Tibial nerve (tissue), 4 donors: ENCODE measurements at regions not wholly inside any gene's neighbourhood (a gene's known extent, or its start where the extent isn't known, plus 50 kb on each side); places are given as distances from the start of the nearest gene placed in this dataset.

Experiments
- DNase-seq, 2 donors: peaks; one replicate each; pipeline ENCODE4 v3.0.0-alpha.2; 2019; ENCODE audit warnings: low spot score in 2 of 2
- H3K27ac ChIP-seq, 4 donors: fragments of 200-600 bp; sonication (generic) in 3 of 4; one replicate each; pipeline ENCODE4 v1.5.1; 2017 to 2019; ENCODE audit warnings: mild to moderate bottlenecking in 1 of 4
- H3K27me3 ChIP-seq, 2 donors: fragments of 200-600 bp; sonication (generic) in 1 of 2; one replicate each; pipeline versions ENCODE4 v1.5.1 to v1.6.0; 2017 to 2019
- H3K36me3 ChIP-seq, 3 donors: fragments of 200-600 bp; sonication (generic); one replicate each; pipeline ENCODE4 v1.5.1; 2018 to 2019
- H3K4me1 ChIP-seq, 4 donors: fragments of 200-600 bp; sonication (generic) in 3 of 4; one replicate each; pipeline ENCODE4 v1.5.1; 2017 to 2019
- H3K4me3 ChIP-seq, 4 donors: fragments of 200-600 bp; sonication (generic) in 3 of 4; one replicate each; pipeline ENCODE4 v1.5.1; 2017 to 2019; ENCODE audit warnings: mild to moderate bottlenecking in 1 of 4, moderate library complexity in 1 of 4
- H3K9me3 ChIP-seq, 4 donors: fragments of 200-600 bp; sonication (generic) in 3 of 4; one replicate each; pipeline ENCODE4 v1.5.1; 2017 to 2019
- EP300 ChIP-seq, 2 donors: sonication (generic); formaldehyde crosslinking; IDR thresholded peaks; one replicate each; pipeline ENCODE4 v1.6.1; 2017; ENCODE audit warnings: antibody characterized with exemption in 2 of 2, mild to moderate bottlenecking in 1 of 2
- POLR2A ChIP-seq, 2 donors: fragments of 450-650 bp; IDR thresholded peaks; one replicate each; pipeline ENCODE4 v1.6.1; 2017; ENCODE audit warnings: antibody characterized with exemption in 2 of 2, mild to moderate bottlenecking in 2 of 2, moderate library complexity in 2 of 2
- WGBS, 2 donors: methylation state at CpG; one replicate each; pipeline ENCODE4 v1.1.5; 2018; 5-methylcytosine and 5-hydroxymethylcytosine counted together
- TF ChIP-seq, protein P1 (sequence below), 5 experiments: fragments of 200-600 bp in 3 of 5; fragments of 450-650 bp in 2 of 5; sonication (generic) in 3 of 5; IDR thresholded peaks; one replicate each; pipeline ENCODE4 v1.5.1; 2016 to 2019; ENCODE audit warnings: antibody characterized with exemption in 5 of 5, mild to moderate bottlenecking in 3 of 5, moderate library complexity in 2 of 5

DNA sequence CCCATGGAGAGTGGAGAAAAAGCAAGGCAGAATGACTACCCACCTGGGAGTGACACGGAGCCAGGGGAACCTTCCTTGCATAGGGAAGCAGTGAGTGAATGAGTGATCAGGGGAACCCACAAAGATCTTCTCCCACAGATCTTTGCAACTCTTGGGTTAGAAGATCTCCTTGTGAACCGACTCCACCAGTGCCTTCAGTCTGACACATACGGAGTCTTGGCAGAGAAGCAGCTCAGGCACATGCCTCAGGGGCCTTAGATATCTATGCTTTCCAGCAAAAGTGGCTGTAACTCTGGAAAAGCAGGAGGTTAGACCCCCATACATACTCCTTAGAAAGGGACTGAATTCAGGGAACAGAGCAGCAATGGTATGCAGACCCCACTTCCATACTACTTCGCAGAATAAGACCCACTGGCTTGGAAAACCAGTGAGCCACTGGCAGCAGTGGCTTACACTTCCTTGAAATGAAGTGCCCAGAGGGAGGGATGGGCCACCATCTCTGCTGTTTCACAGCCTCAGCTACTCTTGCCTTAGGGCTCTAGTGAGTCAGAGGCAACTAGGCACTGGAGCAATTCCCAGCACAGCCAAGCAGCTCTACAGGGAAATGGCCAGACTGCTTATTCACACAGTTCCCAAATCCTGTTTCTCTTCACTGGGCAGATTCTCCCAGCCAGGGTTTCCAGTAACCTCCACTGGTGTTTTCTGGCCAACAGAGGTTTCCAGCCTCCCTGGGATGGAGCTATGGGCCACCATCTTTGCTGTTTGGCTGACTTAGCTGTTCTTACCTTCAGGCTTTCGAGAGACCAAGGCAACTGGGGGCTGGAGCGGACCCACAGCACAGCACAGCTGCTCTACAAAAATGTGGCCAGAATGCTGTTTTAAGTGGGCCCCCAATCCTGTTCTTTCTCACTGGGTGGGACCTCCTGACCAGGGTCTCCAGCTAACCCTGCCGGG lies 82.8 kb upstream of the TCEAL2 start:
- WGBS, 2 donors: 70 to 84% methylated on average over 4 to 7 of the region's 7 CpGs
- no peaks in the 10 kb centered on the region for H3K9me3 ChIP-seq
- TF ChIP-seq EP300 (IDR thresholded peaks at IDR 0.05) (no peak), POLR2A (IDR thresholded peaks at IDR 0.05) (no peak)
- TF ChIP-seq, protein P1, sequence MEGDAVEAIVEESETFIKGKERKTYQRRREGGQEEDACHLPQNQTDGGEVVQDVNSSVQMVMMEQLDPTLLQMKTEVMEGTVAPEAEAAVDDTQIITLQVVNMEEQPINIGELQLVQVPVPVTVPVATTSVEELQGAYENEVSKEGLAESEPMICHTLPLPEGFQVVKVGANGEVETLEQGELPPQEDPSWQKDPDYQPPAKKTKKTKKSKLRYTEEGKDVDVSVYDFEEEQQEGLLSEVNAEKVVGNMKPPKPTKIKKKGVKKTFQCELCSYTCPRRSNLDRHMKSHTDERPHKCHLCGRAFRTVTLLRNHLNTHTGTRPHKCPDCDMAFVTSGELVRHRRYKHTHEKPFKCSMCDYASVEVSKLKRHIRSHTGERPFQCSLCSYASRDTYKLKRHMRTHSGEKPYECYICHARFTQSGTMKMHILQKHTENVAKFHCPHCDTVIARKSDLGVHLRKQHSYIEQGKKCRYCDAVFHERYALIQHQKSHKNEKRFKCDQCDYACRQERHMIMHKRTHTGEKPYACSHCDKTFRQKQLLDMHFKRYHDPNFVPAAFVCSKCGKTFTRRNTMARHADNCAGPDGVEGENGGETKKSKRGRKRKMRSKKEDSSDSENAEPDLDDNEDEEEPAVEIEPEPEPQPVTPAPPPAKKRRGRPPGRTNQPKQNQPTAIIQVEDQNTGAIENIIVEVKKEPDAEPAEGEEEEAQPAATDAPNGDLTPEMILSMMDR (IDR thresholded peaks at IDR 0.05): no peak

DNA sequence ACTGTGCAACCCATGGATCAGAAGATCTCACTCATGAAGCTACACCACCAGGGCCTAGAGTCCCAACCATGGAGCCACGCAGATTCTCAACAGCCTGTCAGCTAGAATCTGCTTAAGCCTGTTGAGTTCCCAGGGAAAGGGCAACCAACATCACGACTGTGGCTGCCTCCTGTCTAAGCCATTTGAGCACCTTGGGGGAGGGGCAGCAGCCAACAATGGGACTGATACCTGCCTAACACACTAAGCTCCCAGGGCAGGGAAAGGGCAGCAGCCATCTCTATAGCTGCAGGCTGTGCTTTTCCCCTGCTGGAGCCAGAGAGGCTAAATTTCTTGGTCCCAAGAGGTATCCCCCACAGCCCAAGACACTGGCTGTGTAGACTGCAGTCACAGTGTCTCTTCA lies 96.5 kb upstream of the TCEAL2 start:
- peaks cover 0 to 7% (median 0%) of the 10 kb centered on the region in 4 donors for H3K9me3 ChIP-seq
- no peak overlapping the region for H3K4me3 ChIP-seq
- DNase-seq: no peak
- 50 to 59% methylated on average over 2 of the region's 2 CpGs for WGBS, 2 donors
- H3K4me1 ChIP-seq: no peaks in the 10 kb centered on the region
- H3K36me3 ChIP-seq: no peaks in the 10 kb centered on the region
- no peak for TF ChIP-seq POLR2A (IDR thresholded peaks at IDR 0.05)
- TF ChIP-seq, protein P1 (IDR thresholded peaks at IDR 0.05): no peak
- no peak for TF ChIP-seq EP300 (IDR thresholded peaks at IDR 0.05)
- H3K27me3 ChIP-seq: no peaks in the 10 kb centered on the region
- H3K27ac ChIP-seq: no peak overlapping the region

More for the DNA sequence above, 82.8 kb upstream of the TCEAL2 start:
- Histone ChIP-seq H3K27ac (no peak overlapping the region), H3K4me1 (no peaks in the 10 kb centered on the region), H3K4me3 (no peak overlapping the region), H3K36me3 (no peaks in the 10 kb centered on the region), H3K27me3 (no peaks in the 10 kb centered on the region)
- no peak for DNase-seq

DNA sequence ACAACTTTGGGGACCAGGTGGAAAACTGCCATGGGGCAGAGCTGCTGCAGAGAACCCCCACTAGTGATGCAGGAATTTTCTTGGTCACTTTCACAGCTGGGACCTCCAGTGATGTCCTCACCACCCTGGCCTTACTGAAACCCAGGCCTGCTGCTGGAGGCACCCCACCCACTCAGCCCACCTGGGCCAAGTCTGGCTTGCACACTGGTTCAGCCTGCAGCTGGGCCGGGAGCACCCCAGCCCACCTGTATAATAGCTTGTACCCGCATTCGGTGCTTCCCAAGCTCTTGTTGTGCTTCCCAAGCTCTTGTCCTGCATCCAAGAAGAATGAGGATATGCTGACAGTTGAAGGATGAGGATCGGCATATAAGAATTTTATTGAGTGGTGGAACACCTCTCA lies 86.4 kb upstream of the ZMAT1 start:
- no peaks in the 10 kb centered on the region for H3K4me1 ChIP-seq
- no peak overlapping the region for H3K27ac ChIP-seq
- peaks cover 0 to 4% (median 0%) of the 10 kb centered on the region in 4 donors for H3K9me3 ChIP-seq
- DNase-seq: no peak
- H3K27me3 ChIP-seq: no peaks in the 10 kb centered on the region
- 77 to 82% methylated on average over 4 of the region's 4 CpGs for WGBS, 2 donors
- no peak for TF ChIP-seq EP300 (IDR thresholded peaks at IDR 0.05)
- no peak for TF ChIP-seq POLR2A (IDR thresholded peaks at IDR 0.05)
- TF ChIP-seq, protein P1 (IDR thresholded peaks at IDR 0.05): no peak
- no peaks in the 10 kb centered on the region for H3K36me3 ChIP-seq
- no peak overlapping the region for H3K4me3 ChIP-seq

GRCh38 chrX:102008901-102009300 lies 77.1 kb upstream of the ZMAT1 start:
- no peak for DNase-seq
- Histone ChIP-seq H3K4me3 (no peak overlapping the region), H3K9me3 (no peaks in the 10 kb centered on the region), H3K27ac (no peak overlapping the region), H3K36me3 (no peaks in the 10 kb centered on the region), H3K4me1 (no peaks in the 10 kb centered on the region), H3K27me3 (no peaks in the 10 kb centered on the region)
- TF ChIP-seq EP300 (IDR thresholded peaks at IDR 0.05): no peak
- TF ChIP-seq, protein P1 (IDR thresholded peaks at IDR 0.05): no peak
- TF ChIP-seq POLR2A (IDR thresholded peaks at IDR 0.05): no peak
